Lung (tissue), 11 donors: ENCODE measurements at regions not wholly inside any gene's neighbourhood (a gene's known extent, or its start where the extent isn't known, plus 50 kb on each side); places are given as distances from the start of the nearest gene placed in this dataset.

Experiments used
- ATAC-seq: fragments of 200-7000 bp; cut with Tn5 transposase; one replicate; pipeline ENCODE4 v1.9.1; 2020; ENCODE audit warnings: moderate number of reproducible peaks; ENCODE audit not compliant: insufficient read depth, low FRiP score
- DNase-seq, 3 donors: peaks; one replicate each; pipeline ENCODE4 v3.0.0-alpha.2; 2013 to 2017
- H3K27ac ChIP-seq, 2 donors: one replicate each; pipeline ENCODE4 v1.5.1; 2013; ENCODE audit warnings: mild to moderate bottlenecking in 2 of 2, moderate library complexity in 2 of 2, control low read depth in 1 of 2, inconsistent platforms in 1 of 2, low read depth in 1 of 2, low read length in 1 of 2
- H3K27me3 ChIP-seq, 3 donors: one replicate each; pipeline ENCODE4 v1.5.1; 2013; ENCODE audit warnings: low read length in 2 of 3; ENCODE audit not compliant: control insufficient read depth in 3 of 3, insufficient read depth in 3 of 3
- H3K36me3 ChIP-seq, 4 donors: one replicate each; pipeline ENCODE4 v1.5.1; 2013; ENCODE audit warnings: low read length in 4 of 4, mild to moderate bottlenecking in 1 of 4, moderate library complexity in 1 of 4; ENCODE audit not compliant: control insufficient read depth in 4 of 4, insufficient read depth in 4 of 4
- H3K4me1 ChIP-seq, 5 donors: one replicate each; pipeline ENCODE4 v1.5.1; 2013; ENCODE audit warnings: low read length in 5 of 5, mild to moderate bottlenecking in 2 of 5, moderate library complexity in 1 of 5; ENCODE audit not compliant: control insufficient read depth in 5 of 5, insufficient read depth in 5 of 5
- H3K4me3 ChIP-seq: one replicate; pipeline ENCODE4 v1.5.1; 2013; ENCODE audit warnings: mild to moderate bottlenecking, control low read depth, moderate library complexity
- H3K9ac ChIP-seq, 2 donors: one replicate each; pipeline ENCODE4 v1.5.1; 2013; ENCODE audit warnings: low read length in 2 of 2, control low read depth in 1 of 2; ENCODE audit not compliant: insufficient read depth in 1 of 2
- H3K9me3 ChIP-seq, 4 donors: one replicate each; pipeline ENCODE4 v1.5.1; 2013; ENCODE audit warnings: low read length in 3 of 4, mild to moderate bottlenecking in 1 of 4, moderate library complexity in 1 of 4; ENCODE audit not compliant: control insufficient read depth in 4 of 4, insufficient read depth in 3 of 4
- WGBS, 2 donors: extraction: QIAGEN DNeasy Blood & Tissue Kit; methylation state at CpG; one replicate each; pipeline ENCODE4 v1.1.7; 2013; 5-methylcytosine and 5-hydroxymethylcytosine counted together
- TF ChIP-seq, protein P1 (sequence below): IDR thresholded peaks from 2 replicates; pipeline ENCODE4 v1.5.1; 2012; ENCODE audit warnings: mild to moderate bottlenecking; ENCODE audit errors: control extremely low read depth, extremely low read depth
- donor health status: control.
- donor health status: control.
- donor health status: Bipolar disorder and iron deficiency.
- donor health status: healthy.
- donor health status: DM: yes; HTN: yes; CAD: no.

DNA sequence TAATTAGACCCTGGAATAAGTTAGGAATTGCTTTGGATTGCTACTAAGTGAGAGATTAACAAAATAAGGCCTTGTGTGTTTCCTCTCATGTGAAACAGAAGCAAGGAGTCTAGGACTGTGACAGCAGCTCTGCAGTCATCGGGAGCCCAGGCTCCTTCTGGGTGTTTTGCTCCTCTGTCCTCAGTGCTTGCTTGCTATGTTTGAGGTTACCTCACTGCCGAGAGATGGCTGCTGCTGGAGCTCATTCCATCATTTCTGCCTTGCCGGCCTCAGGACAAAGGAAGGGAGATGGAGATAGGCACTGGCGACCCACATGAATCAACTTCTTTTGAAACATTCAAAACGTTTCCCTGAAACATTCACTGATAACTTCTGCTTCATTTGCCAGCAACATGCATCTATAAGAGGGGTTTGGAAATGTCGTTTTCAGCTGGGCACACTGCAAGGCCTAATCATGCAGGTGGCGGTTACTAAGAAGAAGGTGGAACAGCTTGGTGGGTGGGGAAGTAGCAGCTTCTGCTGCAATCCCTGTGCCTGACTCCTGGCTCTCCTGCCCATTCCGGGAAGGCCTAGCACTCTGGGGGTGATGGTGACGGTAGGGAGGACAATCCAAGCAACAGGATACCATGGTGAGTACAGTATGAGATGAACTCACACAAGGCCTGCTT is 77.2 kb upstream of the CD180 start:
- no peak overlapping the region for H3K27ac ChIP-seq
- peaks cover 7 to 25% (median 17%) of the 10 kb centered on the region in 5 donors for H3K4me1 ChIP-seq
- H3K4me3 ChIP-seq, result no peak overlapping the region
- H3K9ac ChIP-seq, result no peak overlapping the region
- H3K27me3 ChIP-seq, result no peaks in the 10 kb centered on the region
- ATAC-seq (no peak), DNase-seq (no peak)
- H3K9me3 ChIP-seq, result peaks cover 0 to 15% (median 8%) of the 10 kb centered on the region in 4 donors
- no peaks in the 10 kb centered on the region for H3K36me3 ChIP-seq
- 94 to 95% methylated on average over 9 of the region's 9 CpGs for WGBS, 2 donors
- TF ChIP-seq, protein P1, sequence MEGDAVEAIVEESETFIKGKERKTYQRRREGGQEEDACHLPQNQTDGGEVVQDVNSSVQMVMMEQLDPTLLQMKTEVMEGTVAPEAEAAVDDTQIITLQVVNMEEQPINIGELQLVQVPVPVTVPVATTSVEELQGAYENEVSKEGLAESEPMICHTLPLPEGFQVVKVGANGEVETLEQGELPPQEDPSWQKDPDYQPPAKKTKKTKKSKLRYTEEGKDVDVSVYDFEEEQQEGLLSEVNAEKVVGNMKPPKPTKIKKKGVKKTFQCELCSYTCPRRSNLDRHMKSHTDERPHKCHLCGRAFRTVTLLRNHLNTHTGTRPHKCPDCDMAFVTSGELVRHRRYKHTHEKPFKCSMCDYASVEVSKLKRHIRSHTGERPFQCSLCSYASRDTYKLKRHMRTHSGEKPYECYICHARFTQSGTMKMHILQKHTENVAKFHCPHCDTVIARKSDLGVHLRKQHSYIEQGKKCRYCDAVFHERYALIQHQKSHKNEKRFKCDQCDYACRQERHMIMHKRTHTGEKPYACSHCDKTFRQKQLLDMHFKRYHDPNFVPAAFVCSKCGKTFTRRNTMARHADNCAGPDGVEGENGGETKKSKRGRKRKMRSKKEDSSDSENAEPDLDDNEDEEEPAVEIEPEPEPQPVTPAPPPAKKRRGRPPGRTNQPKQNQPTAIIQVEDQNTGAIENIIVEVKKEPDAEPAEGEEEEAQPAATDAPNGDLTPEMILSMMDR, result no peak

DNA sequence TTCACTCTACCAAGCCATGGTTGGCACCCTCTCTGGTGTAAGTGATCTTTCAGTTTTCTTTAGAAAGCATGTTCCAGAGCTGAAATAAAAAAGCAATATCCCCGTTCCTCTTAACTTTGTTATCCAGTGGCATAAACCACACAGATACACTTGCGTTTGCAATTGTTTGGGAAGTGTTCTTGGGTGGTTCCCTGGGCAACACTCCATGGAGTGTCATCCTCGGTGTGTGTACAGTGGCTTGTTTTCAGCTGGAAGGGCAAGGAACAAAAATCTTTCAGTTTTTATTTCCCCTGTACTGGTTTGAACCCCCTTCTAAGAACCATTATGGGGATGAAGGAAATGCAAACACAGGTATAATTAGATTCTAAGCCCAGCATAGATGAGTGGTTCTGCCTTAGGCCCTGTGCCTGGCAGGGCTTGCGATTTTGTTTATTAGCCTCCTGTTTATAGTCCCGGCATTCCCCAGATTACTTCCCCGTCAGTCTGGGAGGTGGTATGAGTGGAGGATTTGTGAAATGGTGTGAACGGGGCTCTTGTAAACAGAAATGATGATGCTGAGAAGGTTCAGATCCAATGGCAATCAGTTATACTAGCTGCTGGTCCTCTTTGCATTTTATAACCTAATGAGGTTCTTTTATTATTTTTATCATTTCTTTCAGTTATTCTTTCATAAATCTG is 76.0 kb upstream of the CD180 start:
- ATAC-seq, result no peak
- Histone ChIP-seq H3K4me1 (peaks cover 13 to 37% (median 27%) of the 10 kb centered on the region in 5 donors), H3K4me3 (no peak overlapping the region), H3K36me3 (no peaks in the 10 kb centered on the region), H3K27me3 (no peaks in the 10 kb centered on the region), H3K27ac (no peak overlapping the region), H3K9ac (no peak overlapping the region), H3K9me3 (peaks cover 0 to 2% (median under 1%) of the 10 kb centered on the region in 4 donors)
- TF ChIP-seq, protein P1, result no peak
- DNase-seq, result peak in 1 of 3 donors; percentile 27
- 59 to 66% methylated on average over 7 of the region's 7 CpGs for WGBS, 2 donors

DNA sequence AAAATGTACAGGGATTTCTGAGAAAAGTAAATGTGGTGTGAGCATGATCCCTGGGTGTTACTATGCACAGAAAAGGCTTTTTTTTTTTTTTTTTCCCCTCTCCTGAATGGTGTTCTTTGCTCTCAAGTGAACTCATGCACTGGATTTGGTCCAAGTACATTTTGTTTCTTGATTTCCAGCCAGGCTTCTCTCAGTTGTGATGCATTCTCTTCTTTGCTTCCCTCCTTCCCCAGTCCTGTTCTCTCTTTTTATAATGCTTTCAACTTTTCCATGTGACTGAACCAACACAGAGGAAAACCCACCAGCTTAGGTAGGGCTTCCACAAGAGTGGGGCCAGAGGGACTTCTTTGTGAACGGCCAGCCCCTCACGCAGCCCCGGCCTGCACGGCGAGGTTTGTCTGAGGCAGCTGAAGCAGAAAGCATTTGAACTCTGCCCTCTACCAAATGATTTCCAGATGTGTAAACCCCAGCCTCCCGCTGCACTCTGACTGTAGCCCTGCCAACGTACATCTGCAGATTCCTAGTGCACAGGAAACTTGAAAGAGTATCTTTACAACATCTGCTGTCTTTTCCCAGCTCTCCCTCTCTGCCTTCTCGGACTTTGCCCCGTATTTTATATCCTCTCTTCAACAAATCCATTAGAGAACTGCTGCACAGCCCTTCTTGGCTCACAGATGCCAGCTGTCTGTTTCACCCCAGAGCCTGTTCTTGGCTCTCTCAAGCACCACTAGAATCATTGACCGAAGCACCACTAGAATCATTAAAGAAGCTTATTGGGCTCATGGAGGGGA is 71.8 kb upstream of the CD180 start:
- no peak overlapping the region for H3K9ac ChIP-seq
- no peak overlapping the region for H3K4me3 ChIP-seq
- DNase-seq, result peak; percentile 95 to 99 (median 99)

More for the DNA sequence above, 71.8 kb upstream of the CD180 start:
- peaks cover 13 to 65% (median 35%) of the 10 kb centered on the region in 5 donors for H3K4me1 ChIP-seq
- WGBS, 2 donors, result 34 to 66% methylated on average over 10 of the region's 10 CpGs
- H3K9me3 ChIP-seq, result no peaks in the 10 kb centered on the region
- no peaks in the 10 kb centered on the region for H3K27me3 ChIP-seq
- H3K27ac ChIP-seq, result peak overlapping the region; percentile 74 to 94
- peak; percentile 61 for ATAC-seq
- TF ChIP-seq, protein P1, result no peak
- H3K36me3 ChIP-seq, result no peaks in the 10 kb centered on the region
